ENCODE measurements at regions not wholly inside any gene's neighbourhood (a gene's known extent, or its start where the extent isn't known, plus 50 kb on each side); places are given as distances from the start of the nearest gene placed in this dataset.

DNA sequence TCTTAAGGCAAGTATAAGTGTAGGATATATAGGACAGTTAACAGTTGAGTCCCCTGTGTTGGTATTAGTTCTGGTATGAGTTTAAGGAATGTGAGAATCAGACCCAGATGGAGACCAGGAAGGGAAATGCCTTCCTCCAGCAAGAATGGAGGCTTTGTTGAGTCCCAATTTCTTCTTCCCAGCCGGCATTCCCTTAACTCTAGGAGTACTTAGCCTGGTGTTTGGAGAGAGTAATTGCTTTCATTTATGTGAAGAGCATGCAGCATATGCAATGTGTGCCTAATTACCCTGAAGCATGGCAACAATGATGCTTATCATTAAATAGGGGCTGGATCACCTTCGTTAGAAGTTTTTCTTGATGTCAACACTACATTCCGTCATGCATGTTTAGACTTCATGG lies 225.9 kb upstream of the XYLT1 start:
- H3K9me3 ChIP-seq (ENCODE audit: control insufficient read depth in 2 of 2, low read length in 2 of 2) = no peaks in the 10 kb centered on the region
- no peaks in the 10 kb centered on the region for H3K4me1 ChIP-seq (ENCODE audit: control insufficient read depth in 2 of 2, insufficient read depth in 2 of 2, low read length in 2 of 2)
- H3K36me3 ChIP-seq (ENCODE audit: control insufficient read depth in 2 of 2, insufficient read depth in 2 of 2, low read length in 2 of 2) = no peaks in the 10 kb centered on the region
- H3K9ac ChIP-seq (ENCODE audit: low read depth in 1 of 2, low read length in 2 of 2) = no peak overlapping the region
- H3K4me3 ChIP-seq (ENCODE audit: low read length in 2 of 2) = no peak overlapping the region
- no peak overlapping the region for H3K27ac ChIP-seq (ENCODE audit: low read depth in 2 of 2, low read length in 2 of 2)
- H3K27me3 ChIP-seq (ENCODE audit: control insufficient read depth in 2 of 2, insufficient read depth in 2 of 2, low read length in 2 of 2) = no peaks in the 10 kb centered on the region

DNA sequence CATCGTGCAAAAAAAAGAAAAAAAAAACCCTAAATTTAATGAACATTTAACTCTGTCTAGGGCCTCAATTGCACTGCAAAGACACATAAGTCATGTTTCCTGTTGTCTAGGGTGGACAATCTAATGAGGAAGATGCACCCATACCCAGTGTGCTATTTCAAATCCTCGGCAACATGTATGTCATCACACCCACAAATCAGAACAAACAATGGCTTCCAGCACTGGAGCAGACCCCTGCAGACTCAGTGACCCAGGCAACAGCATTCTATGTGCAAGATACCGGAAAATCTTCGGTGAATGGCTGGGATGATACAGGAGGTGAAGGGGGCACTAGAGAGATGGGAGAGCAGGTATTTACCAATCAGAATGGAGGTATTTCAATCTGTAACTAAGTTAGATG lies 221.7 kb upstream of the XYLT1 start:
- Histone ChIP-seq H3K27me3 (ENCODE audit: control insufficient read depth in 2 of 2, insufficient read depth in 2 of 2, low read length in 2 of 2) (no peaks in the 10 kb centered on the region), H3K9ac (ENCODE audit: low read depth in 1 of 2, low read length in 2 of 2) (no peak overlapping the region), H3K4me1 (ENCODE audit: control insufficient read depth in 2 of 2, insufficient read depth in 2 of 2, low read length in 2 of 2) (no peaks in the 10 kb centered on the region), H3K36me3 (ENCODE audit: control insufficient read depth in 2 of 2, insufficient read depth in 2 of 2, low read length in 2 of 2) (no peaks in the 10 kb centered on the region), H3K9me3 (ENCODE audit: control insufficient read depth in 2 of 2, low read length in 2 of 2) (no peaks in the 10 kb centered on the region), H3K4me3 (ENCODE audit: low read length in 2 of 2) (no peak overlapping the region), H3K27ac (ENCODE audit: low read depth in 2 of 2, low read length in 2 of 2) (no peak overlapping the region)

DNA sequence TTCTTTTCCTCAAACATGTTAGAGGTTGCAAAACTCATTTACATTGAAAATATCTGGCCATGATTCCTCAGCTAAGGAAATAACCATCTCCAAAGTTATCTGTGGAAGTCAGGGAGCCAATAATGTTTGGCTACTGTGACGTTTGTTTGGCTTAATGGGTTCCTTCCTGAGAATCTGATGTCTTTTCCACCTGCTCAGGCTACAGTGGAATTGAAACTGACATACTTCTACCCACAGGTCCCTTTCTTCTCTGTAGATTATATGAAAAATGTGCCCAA lies 221.1 kb upstream of the XYLT1 start:
- Histone ChIP-seq H3K4me3 (ENCODE audit: low read length in 2 of 2) (no peak overlapping the region), H3K27me3 (ENCODE audit: control insufficient read depth in 2 of 2, insufficient read depth in 2 of 2, low read length in 2 of 2) (no peaks in the 10 kb centered on the region), H3K9me3 (ENCODE audit: control insufficient read depth in 2 of 2, low read length in 2 of 2) (no peaks in the 10 kb centered on the region), H3K9ac (ENCODE audit: low read depth in 1 of 2, low read length in 2 of 2) (no peak overlapping the region), H3K27ac (ENCODE audit: low read depth in 2 of 2, low read length in 2 of 2) (no peak overlapping the region), H3K4me1 (ENCODE audit: control insufficient read depth in 2 of 2, insufficient read depth in 2 of 2, low read length in 2 of 2) (no peaks in the 10 kb centered on the region), H3K36me3 (ENCODE audit: control insufficient read depth in 2 of 2, insufficient read depth in 2 of 2, low read length in 2 of 2) (no peaks in the 10 kb centered on the region)

DNA sequence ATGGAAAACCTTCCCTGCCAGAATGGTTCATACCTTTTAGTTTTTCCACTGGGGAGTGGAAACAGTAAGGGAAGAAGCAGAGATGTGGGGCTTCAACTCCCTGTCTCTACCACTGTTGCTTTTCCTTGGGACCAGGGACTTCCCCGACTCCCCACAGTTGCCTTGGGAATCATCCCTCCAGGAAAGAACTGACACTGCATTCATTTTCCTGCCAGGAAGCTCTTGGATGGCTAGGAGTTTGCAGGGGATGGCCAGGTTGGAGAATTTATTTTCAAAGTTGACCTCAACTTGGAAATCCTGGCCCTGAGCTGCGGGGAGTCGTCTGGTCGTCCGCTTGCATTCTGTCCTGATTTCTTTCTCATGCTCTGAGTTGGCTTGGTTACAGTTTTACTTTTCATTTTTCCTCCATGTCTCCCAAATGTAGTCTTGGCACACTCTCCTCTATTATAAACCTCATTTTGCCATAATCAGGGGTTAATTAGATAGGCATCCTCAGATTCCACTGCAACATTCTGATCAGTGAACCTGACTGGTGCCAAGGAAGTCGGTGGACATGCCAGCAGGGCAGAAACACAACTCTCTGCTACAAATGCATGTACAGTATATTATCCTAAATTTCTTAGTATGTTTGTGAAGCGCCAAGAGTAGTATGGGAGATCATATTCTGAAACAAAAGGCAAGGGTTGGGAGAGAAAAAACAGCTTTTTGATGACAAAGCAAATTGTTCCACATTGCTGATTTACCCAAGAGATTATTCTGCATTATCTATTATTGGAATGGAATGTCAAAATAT lies 220.5 kb upstream of the XYLT1 start:
- no peaks in the 10 kb centered on the region for H3K9me3 ChIP-seq (ENCODE audit: control insufficient read depth in 2 of 2, low read length in 2 of 2)
- H3K4me1 ChIP-seq (ENCODE audit: control insufficient read depth in 2 of 2, insufficient read depth in 2 of 2, low read length in 2 of 2) = no peaks in the 10 kb centered on the region
- H3K4me3 ChIP-seq (ENCODE audit: low read length in 2 of 2) = no peak overlapping the region
- H3K27me3 ChIP-seq (ENCODE audit: control insufficient read depth in 2 of 2, insufficient read depth in 2 of 2, low read length in 2 of 2) = no peaks in the 10 kb centered on the region
- no peak overlapping the region for H3K9ac ChIP-seq (ENCODE audit: low read depth in 1 of 2, low read length in 2 of 2)
- no peaks in the 10 kb centered on the region for H3K36me3 ChIP-seq (ENCODE audit: control insufficient read depth in 2 of 2, insufficient read depth in 2 of 2, low read length in 2 of 2)
- H3K27ac ChIP-seq (ENCODE audit: low read depth in 2 of 2, low read length in 2 of 2) = no peak overlapping the region

DNA sequence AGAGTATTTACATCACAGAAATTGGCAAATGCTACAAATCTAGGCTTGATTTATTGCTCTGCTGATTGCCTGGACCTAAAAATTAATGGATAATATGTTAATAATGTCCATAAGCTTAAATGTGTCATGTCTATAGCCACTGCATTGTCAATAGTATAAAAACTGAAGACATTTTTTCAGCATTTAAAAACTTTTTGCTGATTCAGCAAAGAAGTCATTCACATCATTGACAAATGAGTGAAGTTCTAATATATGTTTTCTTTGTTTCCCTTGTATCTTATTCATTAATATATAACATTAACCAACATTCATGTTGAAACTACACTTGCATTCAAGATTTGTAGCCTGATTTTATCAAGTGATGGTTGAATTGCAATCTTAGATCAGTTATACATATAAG lies 214.7 kb upstream of the XYLT1 start:
- no peak overlapping the region for H3K27ac ChIP-seq (ENCODE audit: low read depth in 2 of 2, low read length in 2 of 2)
- no peaks in the 10 kb centered on the region for H3K4me1 ChIP-seq (ENCODE audit: control insufficient read depth in 2 of 2, insufficient read depth in 2 of 2, low read length in 2 of 2)
- H3K9ac ChIP-seq (ENCODE audit: low read depth in 1 of 2, low read length in 2 of 2) = no peak overlapping the region
- no peaks in the 10 kb centered on the region for H3K27me3 ChIP-seq (ENCODE audit: control insufficient read depth in 2 of 2, insufficient read depth in 2 of 2, low read length in 2 of 2)
- H3K36me3 ChIP-seq (ENCODE audit: control insufficient read depth in 2 of 2, insufficient read depth in 2 of 2, low read length in 2 of 2) = no peaks in the 10 kb centered on the region
- no peaks in the 10 kb centered on the region for H3K9me3 ChIP-seq (ENCODE audit: control insufficient read depth in 2 of 2, low read length in 2 of 2)
- H3K4me3 ChIP-seq (ENCODE audit: low read length in 2 of 2) = no peak overlapping the region

DNA sequence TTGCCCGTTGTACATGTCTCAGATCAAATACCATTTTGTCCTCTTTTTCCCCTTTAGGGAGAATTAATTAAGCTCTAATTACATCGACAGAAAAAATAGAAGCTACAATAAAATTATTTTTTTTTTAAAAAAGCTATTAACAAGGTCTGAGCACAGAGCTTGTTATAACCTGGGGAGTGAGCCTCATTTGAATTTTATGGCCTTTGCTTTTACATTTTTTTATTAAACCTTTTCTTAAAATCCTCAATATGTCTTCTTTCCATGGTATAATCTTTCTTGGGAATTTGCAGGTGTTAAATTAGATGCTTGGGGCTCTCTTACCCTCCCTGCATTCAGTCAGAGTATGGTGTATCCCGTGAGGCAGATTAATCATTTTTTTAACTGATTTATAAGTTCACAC lies 212.5 kb upstream of the XYLT1 start:
- no peaks in the 10 kb centered on the region for H3K9me3 ChIP-seq (ENCODE audit: control insufficient read depth in 2 of 2, low read length in 2 of 2)
- H3K36me3 ChIP-seq (ENCODE audit: control insufficient read depth in 2 of 2, insufficient read depth in 2 of 2, low read length in 2 of 2) = no peaks in the 10 kb centered on the region
- H3K4me1 ChIP-seq (ENCODE audit: control insufficient read depth in 2 of 2, insufficient read depth in 2 of 2, low read length in 2 of 2) = no peaks in the 10 kb centered on the region
- H3K27me3 ChIP-seq (ENCODE audit: control insufficient read depth in 2 of 2, insufficient read depth in 2 of 2, low read length in 2 of 2) = no peaks in the 10 kb centered on the region
- H3K4me3 ChIP-seq (ENCODE audit: low read length in 2 of 2) = no peak overlapping the region
- no peak overlapping the region for H3K27ac ChIP-seq (ENCODE audit: low read depth in 2 of 2, low read length in 2 of 2)
- no peak overlapping the region for H3K9ac ChIP-seq (ENCODE audit: low read depth in 1 of 2, low read length in 2 of 2)

DNA sequence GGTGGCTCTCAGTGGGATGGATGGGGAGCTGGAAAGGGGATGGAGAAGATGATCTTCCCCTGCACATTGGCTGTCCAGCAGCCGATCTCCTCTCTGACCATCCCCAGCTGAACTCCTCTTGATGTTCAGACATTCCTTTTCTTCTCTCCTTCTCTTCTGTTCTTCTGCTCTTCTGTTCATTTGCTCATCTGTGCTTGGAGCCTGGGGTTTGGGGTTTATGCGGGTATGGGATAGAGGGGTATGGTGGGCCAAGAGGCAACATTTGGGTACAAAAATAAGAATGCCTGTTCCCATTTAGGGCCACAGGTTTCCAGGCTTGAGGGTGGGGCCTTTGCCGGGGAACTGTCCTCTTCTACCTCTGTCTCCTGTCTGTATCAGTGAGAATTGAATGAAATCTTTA lies 205.4 kb upstream of the XYLT1 start:
- no peaks in the 10 kb centered on the region for H3K27me3 ChIP-seq (ENCODE audit: control insufficient read depth in 2 of 2, insufficient read depth in 2 of 2, low read length in 2 of 2)
- no peaks in the 10 kb centered on the region for H3K4me1 ChIP-seq (ENCODE audit: control insufficient read depth in 2 of 2, insufficient read depth in 2 of 2, low read length in 2 of 2)
- no peaks in the 10 kb centered on the region for H3K36me3 ChIP-seq (ENCODE audit: control insufficient read depth in 2 of 2, insufficient read depth in 2 of 2, low read length in 2 of 2)
- no peak overlapping the region for H3K9ac ChIP-seq (ENCODE audit: low read depth in 1 of 2, low read length in 2 of 2)
- no peaks in the 10 kb centered on the region for H3K9me3 ChIP-seq (ENCODE audit: control insufficient read depth in 2 of 2, low read length in 2 of 2)
- H3K4me3 ChIP-seq (ENCODE audit: low read length in 2 of 2) = no peak overlapping the region
- no peak overlapping the region for H3K27ac ChIP-seq (ENCODE audit: low read depth in 2 of 2, low read length in 2 of 2)

DNA sequence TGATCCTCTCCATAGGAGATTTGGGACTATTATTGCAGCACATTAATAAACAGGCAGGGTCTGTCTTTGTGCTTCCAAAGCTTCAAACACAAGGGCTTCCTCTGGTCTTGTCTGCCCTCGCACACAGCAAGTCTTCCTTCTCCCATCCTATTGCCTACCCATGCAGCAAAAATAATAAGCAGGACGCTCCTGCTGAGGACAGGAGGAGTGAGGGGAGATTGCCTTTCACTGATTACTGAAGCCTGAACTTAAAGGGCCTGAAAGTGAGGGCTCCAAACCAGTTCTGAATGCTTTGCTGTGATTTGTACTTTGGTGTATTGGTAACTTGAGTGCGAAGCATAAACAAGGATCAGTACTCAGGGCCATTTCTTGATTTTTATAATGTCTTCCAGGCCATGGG lies 197.6 kb upstream of the XYLT1 start:
- no peak overlapping the region for H3K27ac ChIP-seq (ENCODE audit: low read depth in 2 of 2, low read length in 2 of 2)
- no peaks in the 10 kb centered on the region for H3K4me1 ChIP-seq (ENCODE audit: control insufficient read depth in 2 of 2, insufficient read depth in 2 of 2, low read length in 2 of 2)
- no peaks in the 10 kb centered on the region for H3K27me3 ChIP-seq (ENCODE audit: control insufficient read depth in 2 of 2, insufficient read depth in 2 of 2, low read length in 2 of 2)

DNA sequence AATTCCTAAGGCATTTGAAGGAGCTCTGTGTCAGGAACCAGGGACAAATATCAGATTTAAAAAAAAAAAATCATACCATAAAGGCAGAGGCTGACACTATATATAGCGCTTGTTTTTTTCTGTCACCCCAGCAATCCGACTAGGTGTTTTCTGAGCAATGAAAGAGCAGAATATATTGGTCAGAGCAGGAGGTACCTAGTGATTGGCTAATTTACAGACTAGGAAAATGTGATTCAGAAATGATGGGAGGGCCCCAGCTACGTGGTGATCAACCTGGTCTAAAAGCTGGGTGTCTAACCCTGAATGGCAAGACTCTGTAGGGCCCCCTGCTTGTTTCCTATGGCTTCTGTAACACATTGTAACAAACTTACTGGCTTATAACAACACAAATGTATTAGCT lies 195.5 kb upstream of the XYLT1 start:
- Histone ChIP-seq H3K9me3 (ENCODE audit: control insufficient read depth in 2 of 2, low read length in 2 of 2) (no peaks in the 10 kb centered on the region), H3K9ac (ENCODE audit: low read depth in 1 of 2, low read length in 2 of 2) (no peak overlapping the region)

More for the DNA sequence above, 197.6 kb upstream of the XYLT1 start:
- no peaks in the 10 kb centered on the region for H3K9me3 ChIP-seq (ENCODE audit: control insufficient read depth in 2 of 2, low read length in 2 of 2)
- H3K4me3 ChIP-seq (ENCODE audit: low read length in 2 of 2) = no peak overlapping the region
- H3K9ac ChIP-seq (ENCODE audit: low read depth in 1 of 2, low read length in 2 of 2) = no peak overlapping the region
- H3K36me3 ChIP-seq (ENCODE audit: control insufficient read depth in 2 of 2, insufficient read depth in 2 of 2, low read length in 2 of 2) = no peaks in the 10 kb centered on the region

DNA sequence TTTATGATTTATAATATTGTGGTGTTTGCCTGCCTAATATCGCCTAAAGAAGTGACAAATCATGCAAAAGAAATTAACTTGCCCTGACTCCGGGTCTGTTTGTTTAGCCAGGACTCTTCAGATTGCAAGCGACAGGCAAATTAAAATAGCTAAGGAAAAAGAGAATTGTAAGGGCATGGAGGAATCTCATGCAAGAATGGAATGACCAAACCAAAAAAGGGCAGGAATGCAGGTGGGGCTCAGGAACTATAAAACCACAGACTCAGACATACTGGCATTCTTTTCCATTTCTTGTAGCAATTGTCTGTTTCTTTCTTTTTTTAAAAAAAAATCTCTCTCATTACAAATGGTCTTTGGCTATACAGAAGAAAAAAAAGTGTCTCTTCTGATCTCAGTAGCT lies 188.1 kb upstream of the XYLT1 start:
- Histone ChIP-seq H3K9me3 (ENCODE audit: control insufficient read depth in 2 of 2, low read length in 2 of 2) (no peaks in the 10 kb centered on the region), H3K4me3 (ENCODE audit: low read length in 2 of 2) (no peak overlapping the region), H3K27ac (ENCODE audit: low read depth in 2 of 2, low read length in 2 of 2) (no peak overlapping the region), H3K4me1 (ENCODE audit: control insufficient read depth in 2 of 2, insufficient read depth in 2 of 2, low read length in 2 of 2) (no peaks in the 10 kb centered on the region), H3K36me3 (ENCODE audit: control insufficient read depth in 2 of 2, insufficient read depth in 2 of 2, low read length in 2 of 2) (no peaks in the 10 kb centered on the region), H3K27me3 (ENCODE audit: control insufficient read depth in 2 of 2, insufficient read depth in 2 of 2, low read length in 2 of 2) (peaks cover 0 to 4% of the 10 kb centered on the region in 2 donors), H3K9ac (ENCODE audit: low read depth in 1 of 2, low read length in 2 of 2) (no peak overlapping the region)

More for the DNA sequence above, 195.5 kb upstream of the XYLT1 start:
- Histone ChIP-seq H3K4me1 (ENCODE audit: control insufficient read depth in 2 of 2, insufficient read depth in 2 of 2, low read length in 2 of 2) (no peaks in the 10 kb centered on the region), H3K27ac (ENCODE audit: low read depth in 2 of 2, low read length in 2 of 2) (no peak overlapping the region), H3K27me3 (ENCODE audit: control insufficient read depth in 2 of 2, insufficient read depth in 2 of 2, low read length in 2 of 2) (no peaks in the 10 kb centered on the region), H3K4me3 (ENCODE audit: low read length in 2 of 2) (no peak overlapping the region), H3K36me3 (ENCODE audit: control insufficient read depth in 2 of 2, insufficient read depth in 2 of 2, low read length in 2 of 2) (no peaks in the 10 kb centered on the region)

DNA sequence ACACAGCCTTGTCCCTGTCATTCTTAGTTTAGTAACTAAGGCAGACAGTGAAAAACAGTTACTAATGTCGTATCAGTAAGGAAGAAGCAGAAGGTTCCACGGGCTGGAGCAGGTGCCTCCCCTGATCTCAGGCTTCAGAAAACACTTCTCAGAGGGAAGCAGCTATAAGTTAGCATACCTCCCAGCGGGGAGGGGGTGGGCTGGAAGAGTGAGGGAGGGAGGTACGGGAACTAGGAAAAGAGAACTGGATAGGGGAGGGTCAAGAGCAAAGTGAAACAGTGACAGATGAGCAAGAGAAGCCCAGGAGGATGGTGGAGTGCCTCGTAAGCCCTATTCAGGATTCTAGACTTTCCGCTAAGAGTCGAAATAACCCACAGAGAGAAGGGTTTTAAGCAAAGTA lies 186.3 kb upstream of the XYLT1 start:
- no peak overlapping the region for H3K4me3 ChIP-seq (ENCODE audit: low read length in 2 of 2)
- no peaks in the 10 kb centered on the region for H3K9me3 ChIP-seq (ENCODE audit: control insufficient read depth in 2 of 2, low read length in 2 of 2)
- no peak overlapping the region for H3K27ac ChIP-seq (ENCODE audit: low read depth in 2 of 2, low read length in 2 of 2)
- H3K36me3 ChIP-seq (ENCODE audit: control insufficient read depth in 2 of 2, insufficient read depth in 2 of 2, low read length in 2 of 2) = no peaks in the 10 kb centered on the region
- peaks cover 0 to 4% of the 10 kb centered on the region in 2 donors for H3K27me3 ChIP-seq (ENCODE audit: control insufficient read depth in 2 of 2, insufficient read depth in 2 of 2, low read length in 2 of 2)
- H3K9ac ChIP-seq (ENCODE audit: low read depth in 1 of 2, low read length in 2 of 2) = no peak overlapping the region
- H3K4me1 ChIP-seq (ENCODE audit: control insufficient read depth in 2 of 2, insufficient read depth in 2 of 2, low read length in 2 of 2) = no peaks in the 10 kb centered on the region
